PC-9 (cell line): ENCODE measurements at regions not wholly inside any gene's neighbourhood (a gene's known extent, or its start where the extent isn't known, plus 50 kb on each side); places are given as distances from the start of the nearest gene placed in this dataset.

Source experiments
- BruUV-seq: library from RNA; stranded (reverse); fragments of 400-500 nt; replicated peaks from 2 replicates; lab custom pipeline; 2021; lab: Mats Ljungman, UMichigan
- CTCF ChIA-PET: fragments of 300-600 bp; sonication (Branson Sonifier 250); formaldehyde crosslinking; loops from one replicate; lab custom pipeline; 2022; ENCODE audit warnings: antibody characterized with exemption; lab: Charles Lee
- POLR2A ChIA-PET: fragments of 300-600 bp; sonication (Branson Sonifier 250); formaldehyde crosslinking; loops from one replicate; lab custom pipeline; 2022; ENCODE audit warnings: antibody characterized with exemption; ENCODE audit not compliant: unreplicated experiment; lab: Charles Lee
- DNase-seq, 2 experiments: peaks; one replicate each; pipeline versions ENCODE4 v3.0.0 to v3.0.0-alpha.2; 2015 to 2022; ENCODE audit warnings: mixed read lengths in 1 of 2
- H2AFZ ChIP-seq: fragments of 200-600 bp; sonication (generic); 2 replicates; pipeline ENCODE4 v1.8.1; 2017; ENCODE audit warnings: antibody characterized with exemption
- H3F3A ChIP-seq: fragments of 200-600 bp; sonication (generic); 2 replicates; pipeline ENCODE4 v1.8.1; 2017; ENCODE audit warnings: antibody characterized with exemption, mild to moderate bottlenecking, low read depth; ENCODE audit not compliant: insufficient read depth
- H3K27ac ChIP-seq: fragments of 200-600 bp; sonication (generic); 2 replicates; pipeline ENCODE4 v1.6.1; 2016; ENCODE audit warnings: mixed run types
- H3K27me3 ChIP-seq: fragments of 200-600 bp; sonication (generic); 2 replicates; pipeline ENCODE4 v1.6.1; 2016; ENCODE audit warnings: low read depth, mixed run types; ENCODE audit not compliant: insufficient read depth
- H3K36me3 ChIP-seq: fragments of 200-600 bp; sonication (generic); 2 replicates; pipeline ENCODE4 v1.6.1; 2016; ENCODE audit warnings: low read depth, mixed run types
- H3K4me1 ChIP-seq: fragments of 200-600 bp; sonication (generic); replicated peaks from 2 replicates; pipeline ENCODE4 v1.6.1; 2016; ENCODE audit warnings: mixed run types; ENCODE audit not compliant: insufficient read depth
- H3K4me2 ChIP-seq: fragments of 200-600 bp; sonication (generic); 2 replicates; pipeline ENCODE4 v1.6.1; 2017; ENCODE audit warnings: mixed run types
- H3K4me3 ChIP-seq: fragments of 200-600 bp; sonication (generic); 2 replicates; pipeline ENCODE4 v1.6.1; 2016; ENCODE audit warnings: mixed run types
- H3K79me2 ChIP-seq: fragments of 200-600 bp; sonication (generic); 2 replicates; pipeline ENCODE4 v1.6.1; 2017; ENCODE audit warnings: low read depth, mixed run types
- H3K9me2 ChIP-seq: fragments of 200-600 bp; sonication (generic); 2 replicates; pipeline ENCODE4 v1.8.1; 2017; ENCODE audit warnings: mild to moderate bottlenecking; ENCODE audit not compliant: insufficient read depth
- H3K9me3 ChIP-seq: fragments of 200-600 bp; sonication (generic); 2 replicates; pipeline ENCODE4 v1.8.1; 2016; ENCODE audit warnings: low read depth; ENCODE audit not compliant: insufficient read depth
- H4K20me1 ChIP-seq: fragments of 200-600 bp; sonication (generic); 2 replicates; pipeline ENCODE4 v1.8.1; 2017; ENCODE audit not compliant: insufficient read depth
- CTCF ChIP-seq: fragments of 200-600 bp; sonication (generic); conservative IDR thresholded peaks from 2 replicates; pipeline ENCODE4 v1.6.1; 2017; ENCODE audit warnings: mixed run types, antibody characterized with exemption, mild to moderate bottlenecking, moderate library complexity
- EZH2 ChIP-seq: fragments of 200-600 bp; sonication (generic); IDR thresholded peaks from 2 replicates; pipeline ENCODE4 v1.8.0; 2017; ENCODE audit warnings: antibody characterized with exemption, low read depth
- intact Hi-C: fragments of 100-400 bp; cut with micrococcal nuclease; formaldehyde crosslinking; loops from one replicate; pipeline ENCODE4 v1.10.0; 2022; ENCODE audit not compliant: unreplicated experiment

GRCh38 chr14:27236601-27237000, 638.8 kb upstream of the NOVA1 start:
- BruUV-seq = no TSS peak
- intact Hi-C loops = no loop called here
- Histone ChIP-seq H3K4me1 (no peaks in the 10 kb centered on the region), H4K20me1 (no peaks in the 10 kb centered on the region), H3K27me3 (no peaks in the 10 kb centered on the region), H2AFZ (no peak overlapping the region), H3K9me3 (no peaks in the 10 kb centered on the region), H3K79me2 (no peaks in the 10 kb centered on the region), H3K4me3 (no peak overlapping the region), H3F3A (no peaks in the 10 kb centered on the region), H3K27ac (no peak overlapping the region), H3K9me2 (no peaks in the 10 kb centered on the region), H3K4me2 (no peak overlapping the region), H3K36me3 (no peaks in the 10 kb centered on the region)
- TF ChIP-seq EZH2 = no peak
- TF ChIP-seq CTCF = no peak
- no peak for DNase-seq
- POLR2A ChIA-PET = no interaction called here
- CTCF ChIA-PET = no interaction called here

DNA sequence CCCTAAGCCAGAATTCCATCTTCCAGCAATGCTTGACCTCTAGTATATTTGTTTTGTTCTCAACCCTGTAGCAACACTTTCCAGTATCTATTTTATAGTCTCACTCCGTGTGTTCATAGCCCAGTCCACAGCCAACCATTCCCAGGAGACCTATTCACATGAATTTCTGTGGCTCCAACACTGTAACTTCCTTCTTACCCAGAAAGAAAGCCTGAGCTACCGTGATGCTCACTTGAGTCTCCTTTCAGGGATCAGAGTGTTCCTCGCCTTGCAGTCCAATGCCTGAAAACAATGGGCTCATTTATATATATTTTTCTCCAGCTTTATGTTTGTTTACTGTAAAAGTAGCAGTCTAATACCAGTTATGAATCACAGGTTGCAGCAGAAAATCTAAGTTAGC, 645.0 kb upstream of the NOVA1 start:
- no peaks in the 10 kb centered on the region for H3K9me2 ChIP-seq
- H3K4me2 ChIP-seq = no peak overlapping the region
- intact Hi-C loops = no loop called here
- TF ChIP-seq CTCF = no peak
- TF ChIP-seq EZH2 = no peak
- no peak overlapping the region for H3K4me3 ChIP-seq
- no peaks in the 10 kb centered on the region for H3K4me1 ChIP-seq
- DNase-seq = no peak
- H3F3A ChIP-seq = no peaks in the 10 kb centered on the region
- H3K27me3 ChIP-seq = no peaks in the 10 kb centered on the region
- no peaks in the 10 kb centered on the region for H3K36me3 ChIP-seq
- H3K27ac ChIP-seq = no peak overlapping the region
- CTCF ChIA-PET = no interaction called here
- H3K79me2 ChIP-seq = no peaks in the 10 kb centered on the region
- POLR2A ChIA-PET = no interaction called here
- H2AFZ ChIP-seq = no peak overlapping the region
- BruUV-seq = no TSS peak
- no peaks in the 10 kb centered on the region for H4K20me1 ChIP-seq
- no peaks in the 10 kb centered on the region for H3K9me3 ChIP-seq

- H3K4me1 ChIP-seq = no peaks in the 10 kb centered on the region
- H3K9me3 ChIP-seq = no peaks in the 10 kb centered on the region
- H3K36me3 ChIP-seq = no peaks in the 10 kb centered on the region
- ChIA-PET POLR2A (no interaction called here), CTCF (no interaction called here)
- H3K27me3 ChIP-seq = no peaks in the 10 kb centered on the region
- H3K4me2 ChIP-seq = no peak overlapping the region
- TF ChIP-seq EZH2 (no peak), CTCF (no peak)
- intact Hi-C loops = no loop called here
- H3K79me2 ChIP-seq = no peaks in the 10 kb centered on the region
- no TSS peak for BruUV-seq
- no peak overlapping the region for H2AFZ ChIP-seq
- H3K4me3 ChIP-seq = no peak overlapping the region
- H3F3A ChIP-seq = no peaks in the 10 kb centered on the region
- no peaks in the 10 kb centered on the region for H3K9me2 ChIP-seq
- no peak overlapping the region for H3K27ac ChIP-seq
- no peaks in the 10 kb centered on the region for H4K20me1 ChIP-seq
- DNase-seq = no peak
Measured at GRCh38 chr14:27243365-27243764, 645.5 kb upstream of the NOVA1 start.
